ENCODE measurements at regions not wholly inside any gene's neighbourhood (a gene's known extent, or its start where the extent isn't known, plus 50 kb on each side); places are given as distances from the start of the nearest gene placed in this dataset.

GRCh38 chr12:100675432-100675831 is 101.9 kb downstream of the GAS2L3 start:
- intact Hi-C loops (cut with micrococcal nuclease), result loop anchor here (10.0 kb wide), 1 partner anchor 441 kb away; no protein-coding TSS in a partner anchor
- Histone ChIP-seq H3K27me3 (ENCODE audit: control insufficient read depth, insufficient read depth, low read length) (no peaks in the 10 kb centered on the region), H3K36me3 (ENCODE audit: control insufficient read depth, insufficient read depth, low read length) (no peaks in the 10 kb centered on the region), H3K4me1 (ENCODE audit: control insufficient read depth, insufficient read depth, low read length) (no peaks in the 10 kb centered on the region), H3K9me3 (ENCODE audit: control insufficient read depth, insufficient read depth, low read length) (no peaks in the 10 kb centered on the region), H3K4me3 (ENCODE audit: low read length) (no peak overlapping the region), H3K27ac (ENCODE audit: low read length) (no peak overlapping the region)
- Mint-ChIP-seq H3K27ac (no peak overlapping the region), H3K4me3 (no peak overlapping the region), H3K4me1 (no peaks in the 10 kb centered on the region), H3K36me3 (no peaks in the 10 kb centered on the region), H3K27me3 (ENCODE audit: low read depth in 2 of 2) (no peaks in the 10 kb centered on the region), H3K9me3 (peaks cover 0 to 2% of the 10 kb centered on the region in 2 donors)
- 26% methylated on average over 4 of the region's 4 CpGs for WGBS (ENCODE audit: insufficient coverage)
- DNase-seq (no peak), ATAC-seq (no peak)
- no peak for TF ChIP-seq CTCF (IDR thresholded peaks at IDR 0.05)

- Mint-ChIP-seq H3K4me3 (no peak overlapping the region), H3K27me3 (ENCODE audit: low read depth in 2 of 2) (peaks cover 0 to 3% of the 10 kb centered on the region in 2 donors), H3K4me1 (no peaks in the 10 kb centered on the region), H3K9me3 (peaks cover 3 to 7% of the 10 kb centered on the region in 2 donors), H3K36me3 (peaks cover 4% of the 10 kb centered on the region), H3K27ac (no peak overlapping the region)
- no peak overlapping the region for H3K27ac ChIP-seq (ENCODE audit: low read length)
- intact Hi-C loops (cut with micrococcal nuclease), result no loop called here
- no peaks in the 10 kb centered on the region for H3K4me1 ChIP-seq (ENCODE audit: control insufficient read depth, insufficient read depth, low read length)
- H3K9me3 ChIP-seq (ENCODE audit: control insufficient read depth, insufficient read depth, low read length), result peaks cover 10% of the 10 kb centered on the region
- TF ChIP-seq CTCF (IDR thresholded peaks at IDR 0.05), result no peak
- ATAC-seq (no peak), DNase-seq (no peak)
- no peak overlapping the region for H3K4me3 ChIP-seq (ENCODE audit: low read length)
- no peaks in the 10 kb centered on the region for H3K36me3 ChIP-seq (ENCODE audit: control insufficient read depth, insufficient read depth, low read length)
- no peaks in the 10 kb centered on the region for H3K27me3 ChIP-seq (ENCODE audit: control insufficient read depth, insufficient read depth, low read length)
Observed at GRCh38 chr12:100681074-100681473, 107.6 kb downstream of the GAS2L3 start.

- no peaks in the 10 kb centered on the region for H3K36me3 ChIP-seq (ENCODE audit: control insufficient read depth, insufficient read depth, low read length)
- no peaks in the 10 kb centered on the region for H3K27me3 ChIP-seq (ENCODE audit: control insufficient read depth, insufficient read depth, low read length)
- H3K27ac Mint-ChIP-seq, result no peak overlapping the region
- ATAC-seq, result no peak
- H3K4me1 ChIP-seq (ENCODE audit: control insufficient read depth, insufficient read depth, low read length), result no peaks in the 10 kb centered on the region
- H3K27me3 Mint-ChIP-seq (ENCODE audit: low read depth in 2 of 2), result peaks cover 0 to 3% of the 10 kb centered on the region in 2 donors
- peaks cover 6% of the 10 kb centered on the region for H3K36me3 Mint-ChIP-seq
- no peak overlapping the region for H3K4me3 ChIP-seq (ENCODE audit: low read length)
- intact Hi-C loops (cut with micrococcal nuclease), result no loop called here
- no peak for DNase-seq
- H3K4me3 Mint-ChIP-seq, result no peak overlapping the region
- peaks cover 5 to 10% of the 10 kb centered on the region in 2 donors for H3K9me3 Mint-ChIP-seq
- no peak for TF ChIP-seq CTCF (IDR thresholded peaks at IDR 0.05)
- peaks cover 10% of the 10 kb centered on the region for H3K9me3 ChIP-seq (ENCODE audit: control insufficient read depth, insufficient read depth, low read length)
- WGBS (ENCODE audit: insufficient coverage), result 77% methylated on average over 2 of the region's 2 CpGs
- no peak overlapping the region for H3K27ac ChIP-seq (ENCODE audit: low read length)
- no peaks in the 10 kb centered on the region for H3K4me1 Mint-ChIP-seq
Observed at GRCh38 chr12:100682178-100682577, 108.7 kb downstream of the GAS2L3 start.

- 89% methylated on average over 1 of the region's 1 CpG for WGBS (ENCODE audit: insufficient coverage)
Observed at GRCh38 chr12:100687686-100688085, 106.9 kb upstream of the ANO4 start.

More at GRCh38 chr12:100687686-100688085, 106.9 kb upstream of the ANO4 start:
- H3K36me3 ChIP-seq (ENCODE audit: control insufficient read depth, insufficient read depth, low read length), result no peaks in the 10 kb centered on the region
- no peak for TF ChIP-seq CTCF (IDR thresholded peaks at IDR 0.05)
- no peaks in the 10 kb centered on the region for H3K4me1 ChIP-seq (ENCODE audit: control insufficient read depth, insufficient read depth, low read length)
- no peaks in the 10 kb centered on the region for H3K27me3 ChIP-seq (ENCODE audit: control insufficient read depth, insufficient read depth, low read length)
- intact Hi-C loops (cut with micrococcal nuclease), result no loop called here
- no peak overlapping the region for H3K4me3 Mint-ChIP-seq
- no peak overlapping the region for H3K27ac Mint-ChIP-seq
- no peak overlapping the region for H3K4me3 ChIP-seq (ENCODE audit: low read length)
- peaks cover 10% of the 10 kb centered on the region for H3K9me3 ChIP-seq (ENCODE audit: control insufficient read depth, insufficient read depth, low read length)
- DNase-seq, result no peak
- no peak for ATAC-seq
- H3K36me3 Mint-ChIP-seq, result peaks cover 6% of the 10 kb centered on the region
- peaks cover 0 to under 1% of the 10 kb centered on the region in 2 donors for H3K27me3 Mint-ChIP-seq (ENCODE audit: low read depth in 2 of 2)
- H3K9me3 Mint-ChIP-seq, result peaks cover 5 to 9% of the 10 kb centered on the region in 2 donors
- no peak overlapping the region for H3K27ac ChIP-seq (ENCODE audit: low read length)
- H3K4me1 Mint-ChIP-seq, result no peaks in the 10 kb centered on the region

Measured in natural killer cell (primary cell).